Endothelial cell (in vitro differentiated cells): ENCODE measurements at regions not wholly inside any gene's neighbourhood (a gene's known extent, or its start where the extent isn't known, plus 50 kb on each side); places are given as distances from the start of the nearest gene placed in this dataset.

Experiments used
- DNase-seq: peaks from one replicate; pipeline ENCODE4 v3.0.0; 2021; ENCODE audit warnings: low spot score
- H3K27ac Mint-ChIP-seq: one replicate; pipeline ENCODE4 v1.8.0; 2021; ENCODE audit warnings: mixed read lengths, inconsistent platforms; ENCODE audit not compliant: unreplicated experiment
- H3K27me3 Mint-ChIP-seq: one replicate; pipeline ENCODE4 v1.8.0; 2021; ENCODE audit warnings: mild to moderate bottlenecking, moderate library complexity, mixed read lengths, inconsistent platforms; ENCODE audit not compliant: unreplicated experiment
- H3K36me3 Mint-ChIP-seq: one replicate; pipeline ENCODE4 v1.8.0; 2021; ENCODE audit warnings: mild to moderate bottlenecking, low read depth, mixed read lengths, inconsistent platforms; ENCODE audit not compliant: unreplicated experiment
- H3K4me1 Mint-ChIP-seq: one replicate; pipeline ENCODE4 v1.8.0; 2021; ENCODE audit warnings: mild to moderate bottlenecking, mixed read lengths, inconsistent platforms; ENCODE audit not compliant: unreplicated experiment
- H3K4me3 Mint-ChIP-seq: one replicate; pipeline ENCODE4 v1.8.0; 2021; ENCODE audit warnings: mild to moderate bottlenecking, mixed read lengths, inconsistent platforms; ENCODE audit not compliant: unreplicated experiment
- H3K9me3 Mint-ChIP-seq: one replicate; pipeline ENCODE4 v1.8.0; 2021; ENCODE audit warnings: mixed read lengths, inconsistent platforms; ENCODE audit not compliant: unreplicated experiment
- TF ChIP-seq, protein P1 (sequence below): fragments of 200-600 bp; sonication (generic); IDR thresholded peaks from one replicate; pipeline ENCODE4 v1.5.0; 2021; ENCODE audit warnings: antibody characterized with exemption; ENCODE audit not compliant: unreplicated experiment

- H3K36me3 Mint-ChIP-seq, result no peaks in the 10 kb centered on the region
- no peaks in the 10 kb centered on the region for H3K4me1 Mint-ChIP-seq
- TF ChIP-seq, protein P1, sequence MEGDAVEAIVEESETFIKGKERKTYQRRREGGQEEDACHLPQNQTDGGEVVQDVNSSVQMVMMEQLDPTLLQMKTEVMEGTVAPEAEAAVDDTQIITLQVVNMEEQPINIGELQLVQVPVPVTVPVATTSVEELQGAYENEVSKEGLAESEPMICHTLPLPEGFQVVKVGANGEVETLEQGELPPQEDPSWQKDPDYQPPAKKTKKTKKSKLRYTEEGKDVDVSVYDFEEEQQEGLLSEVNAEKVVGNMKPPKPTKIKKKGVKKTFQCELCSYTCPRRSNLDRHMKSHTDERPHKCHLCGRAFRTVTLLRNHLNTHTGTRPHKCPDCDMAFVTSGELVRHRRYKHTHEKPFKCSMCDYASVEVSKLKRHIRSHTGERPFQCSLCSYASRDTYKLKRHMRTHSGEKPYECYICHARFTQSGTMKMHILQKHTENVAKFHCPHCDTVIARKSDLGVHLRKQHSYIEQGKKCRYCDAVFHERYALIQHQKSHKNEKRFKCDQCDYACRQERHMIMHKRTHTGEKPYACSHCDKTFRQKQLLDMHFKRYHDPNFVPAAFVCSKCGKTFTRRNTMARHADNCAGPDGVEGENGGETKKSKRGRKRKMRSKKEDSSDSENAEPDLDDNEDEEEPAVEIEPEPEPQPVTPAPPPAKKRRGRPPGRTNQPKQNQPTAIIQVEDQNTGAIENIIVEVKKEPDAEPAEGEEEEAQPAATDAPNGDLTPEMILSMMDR, result no peak
- no peak for DNase-seq
- H3K4me3 Mint-ChIP-seq, result no peak overlapping the region
- no peak overlapping the region for H3K27ac Mint-ChIP-seq
- H3K27me3 Mint-ChIP-seq, result peaks cover 8% of the 10 kb centered on the region
- no peaks in the 10 kb centered on the region for H3K9me3 Mint-ChIP-seq
These were observed 50.4 kb upstream of the ENPP7 start for GRCh38 chr17:79680318-79680695.

DNA sequence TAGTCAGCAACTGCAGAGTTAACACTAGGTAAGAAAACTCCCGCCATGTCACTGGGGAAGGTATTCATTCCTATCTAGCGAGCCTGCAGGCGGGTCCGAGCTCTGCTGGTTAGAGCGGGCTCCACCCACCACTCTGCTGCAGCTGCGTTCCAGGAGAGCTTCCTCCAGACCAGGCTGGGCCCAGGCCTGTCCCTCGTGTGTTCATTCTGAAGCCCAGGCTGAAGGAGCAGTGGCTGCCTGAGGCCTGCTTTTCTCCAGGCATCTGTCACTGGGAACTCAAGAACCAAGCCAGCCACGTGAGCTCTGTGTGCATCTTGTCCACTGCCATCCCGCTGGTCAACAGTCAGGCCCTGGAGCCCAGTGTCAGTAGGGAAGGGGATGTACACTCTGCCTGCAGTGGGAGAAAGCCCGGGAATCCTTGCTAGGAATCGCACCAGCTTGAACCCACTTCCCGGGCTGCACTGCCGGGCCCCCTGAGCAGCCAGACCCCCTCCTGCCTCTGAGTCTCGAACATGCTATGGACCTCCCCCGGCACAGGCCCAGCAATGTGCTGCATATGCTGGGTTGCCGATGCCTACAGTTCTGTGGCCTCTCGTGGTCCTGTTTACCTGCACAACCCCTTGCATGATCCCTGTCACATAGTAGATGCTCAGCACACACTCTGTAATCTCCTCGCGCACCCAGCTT, 51.0 kb upstream of the ENPP7 start:
- Mint-ChIP-seq H3K27me3 (peaks cover 8% of the 10 kb centered on the region), H3K36me3 (no peaks in the 10 kb centered on the region), H3K4me1 (no peaks in the 10 kb centered on the region), H3K27ac (no peak overlapping the region), H3K4me3 (no peak overlapping the region), H3K9me3 (no peaks in the 10 kb centered on the region)
- TF ChIP-seq, protein P1, result no peak
- DNase-seq, result no peak

GRCh38 chr17:79678736-79679255, 51.9 kb upstream of the ENPP7 start:
- no peak for DNase-seq
- H3K9me3 Mint-ChIP-seq, result no peaks in the 10 kb centered on the region
- peaks cover 2% of the 10 kb centered on the region for H3K36me3 Mint-ChIP-seq
- H3K4me1 Mint-ChIP-seq, result no peaks in the 10 kb centered on the region
- H3K4me3 Mint-ChIP-seq, result no peak overlapping the region
- TF ChIP-seq, protein P1, result no peak
- H3K27ac Mint-ChIP-seq, result no peak overlapping the region
- H3K27me3 Mint-ChIP-seq, result peaks cover 8% of the 10 kb centered on the region

- TF ChIP-seq, protein P1, result no peak
- H3K4me3 Mint-ChIP-seq, result no peak overlapping the region
- peaks cover 6% of the 10 kb centered on the region for H3K9me3 Mint-ChIP-seq
- DNase-seq, result no peak
- H3K27me3 Mint-ChIP-seq, result peaks cover 8% of the 10 kb centered on the region
- peaks cover 8% of the 10 kb centered on the region for H3K36me3 Mint-ChIP-seq
- H3K27ac Mint-ChIP-seq, result no peak overlapping the region
- no peaks in the 10 kb centered on the region for H3K4me1 Mint-ChIP-seq
These were observed 52.5 kb upstream of the ENPP7 start for GRCh38 chr17:79678091-79678735.

GRCh38 chr17:79677646-79678045, 53.1 kb upstream of the ENPP7 start:
- H3K9me3 Mint-ChIP-seq, result peaks cover 8% of the 10 kb centered on the region
- H3K27me3 Mint-ChIP-seq, result peaks cover 8% of the 10 kb centered on the region
- TF ChIP-seq, protein P1, result no peak
- peaks cover 9% of the 10 kb centered on the region for H3K36me3 Mint-ChIP-seq
- no peaks in the 10 kb centered on the region for H3K4me1 Mint-ChIP-seq
- DNase-seq, result no peak
- no peak overlapping the region for H3K27ac Mint-ChIP-seq
- no peak overlapping the region for H3K4me3 Mint-ChIP-seq
